HEK293 (cell line): ENCODE measurements at regions not wholly inside any gene's neighbourhood (a gene's known extent, or its start where the extent isn't known, plus 50 kb on each side); places are given as distances from the start of the nearest gene placed in this dataset.

Experiments
- CTCF ChIP-seq: fragments of 450-650 bp; formaldehyde crosslinking; IDR thresholded peaks from 2 replicates; pipeline ENCODE4 v1.5.1; 2016; ENCODE audit warnings: missing biosample characterization, missing genetic modification characterization
- PATZ1 ChIP-seq: fragments of 450-650 bp; formaldehyde crosslinking; IDR thresholded peaks from 2 replicates; pipeline ENCODE4 v1.5.1; 2016; ENCODE audit warnings: missing biosample characterization, missing genetic modification characterization
- SETDB1 ChIP-seq: IDR thresholded peaks from one replicate; pipeline ENCODE4 v1.6.1; 2017; ENCODE audit warnings: mild to moderate bottlenecking, low read length, moderate library complexity, mixed read lengths; ENCODE audit not compliant: insufficient read length
- SP2 ChIP-seq: fragments of 450-650 bp; formaldehyde crosslinking; IDR thresholded peaks from 2 replicates; pipeline ENCODE4 v1.5.1; 2016; ENCODE audit warnings: missing biosample characterization, missing genetic modification characterization
- TCF7L2 ChIP-seq: IDR thresholded peaks from 2 replicates; pipeline ENCODE4 v1.6.1; 2011; ENCODE audit warnings: low read depth, mild to moderate bottlenecking, inconsistent platforms, low read length, moderate library complexity, borderline replicate concordance
- TRIM28 ChIP-seq: IDR thresholded peaks from 2 replicates; pipeline ENCODE4 v1.6.1; 2011; ENCODE audit warnings: low read length, control low read depth, borderline replicate concordance
- YY1 ChIP-seq: fragments of 450-650 bp; formaldehyde crosslinking; IDR thresholded peaks from 2 replicates; pipeline ENCODE4 v1.5.1; 2018; ENCODE audit warnings: missing biosample characterization, missing genetic modification characterization
- ZFP3 ChIP-seq: fragments of 450-650 bp; formaldehyde crosslinking; IDR thresholded peaks from 2 replicates; pipeline ENCODE4 v1.5.1; 2016; ENCODE audit warnings: low read depth, missing biosample characterization, missing genetic modification characterization
- ZNF223 ChIP-seq: fragments of 450-650 bp; formaldehyde crosslinking; IDR thresholded peaks from 2 replicates; pipeline ENCODE4 v1.5.1; 2016; ENCODE audit warnings: missing biosample characterization, missing genetic modification characterization
- ZNF292 ChIP-seq: fragments of 450-650 bp; formaldehyde crosslinking; IDR thresholded peaks from 2 replicates; pipeline ENCODE4 v1.5.1; 2016; ENCODE audit warnings: low read depth, missing biosample characterization, missing genetic modification characterization, borderline replicate concordance
- ZNF324 ChIP-seq: fragments of 450-650 bp; formaldehyde crosslinking; IDR thresholded peaks from 2 replicates; pipeline ENCODE4 v1.5.1; 2016; ENCODE audit warnings: missing biosample characterization, missing genetic modification characterization
- ZNF530 ChIP-seq: fragments of 450-650 bp; formaldehyde crosslinking; IDR thresholded peaks from 2 replicates; pipeline ENCODE4 v1.5.1; 2016; ENCODE audit warnings: low read depth, missing biosample characterization, missing genetic modification characterization

- TF ChIP-seq TCF7L2 (no peak), TRIM28 (no peak), CTCF (tag by site-specific recombination) (no peak), ZNF292 (tag by site-specific recombination) (no peak), ZNF223 (tag by site-specific recombination) (no peak), YY1 (tag by site-specific recombination) (no peak), SP2 (tag by site-specific recombination) (no peak), ZNF530 (tag by site-specific recombination) (no peak), SETDB1 (no peak), ZNF324 (no peak), ZFP3 (tag by site-specific recombination) (no peak), PATZ1 (no peak)
Observed at GRCh38 chr14:65303899-65304222, 108.7 kb upstream of the FUT8 start.
